ENCODE measurements at regions not wholly inside any gene's neighbourhood (a gene's known extent, or its start where the extent isn't known, plus 50 kb on each side); places are given as distances from the start of the nearest gene placed in this dataset.

- FAIRE-seq (no peak), DNase-seq (ENCODE audit: insufficient read length, low spot score) (no peak)
- no peak for TF ChIP-seq POLR2AphosphoS5 (IDR thresholded peaks at IDR 0.05; ENCODE audit: low read depth, low read length)
- no peak for TF ChIP-seq SPI1 (IDR thresholded peaks at IDR 0.05; ENCODE audit: low read depth, low read length)
- no peak for TF ChIP-seq POLR2A (IDR thresholded peaks at IDR 0.05; ENCODE audit: low read depth, low read length)
- TF ChIP-seq TAF1 (IDR thresholded peaks at IDR 0.05; ENCODE audit: low read depth, low read length): no peak
- TF ChIP-seq PAX5 (IDR thresholded peaks at IDR 0.05; ENCODE audit: insufficient read depth, low read length, severe bottlenecking): no peak
- no peak for TF ChIP-seq POU2F2 (IDR thresholded peaks at IDR 0.05; ENCODE audit: low read depth, low read length)
Observed at GRCh38 chr5:73376618-73377170, 71.9 kb downstream of the FOXD1 start.

GRCh38 chr5:73375949-73376348 lies 72.6 kb downstream of the FOXD1 start:
- TF ChIP-seq TAF1 (IDR thresholded peaks at IDR 0.05; ENCODE audit: low read depth, low read length): no peak
- TF ChIP-seq SPI1 (IDR thresholded peaks at IDR 0.05; ENCODE audit: low read depth, low read length): no peak
- TF ChIP-seq POU2F2 (IDR thresholded peaks at IDR 0.05; ENCODE audit: low read depth, low read length): no peak
- no peak for TF ChIP-seq POLR2A (IDR thresholded peaks at IDR 0.05; ENCODE audit: low read depth, low read length)
- TF ChIP-seq PAX5 (IDR thresholded peaks at IDR 0.05; ENCODE audit: insufficient read depth, low read length, severe bottlenecking): no peak
- TF ChIP-seq POLR2AphosphoS5 (IDR thresholded peaks at IDR 0.05; ENCODE audit: low read depth, low read length): no peak
- DNase-seq (ENCODE audit: insufficient read length, low spot score) (no peak), FAIRE-seq (no peak)

GRCh38 chr5:73375191-73375545 lies 73.4 kb downstream of the FOXD1 start:
- TF ChIP-seq POU2F2 (IDR thresholded peaks at IDR 0.05; ENCODE audit: low read depth, low read length) (no peak), TAF1 (IDR thresholded peaks at IDR 0.05; ENCODE audit: low read depth, low read length) (no peak), SPI1 (IDR thresholded peaks at IDR 0.05; ENCODE audit: low read depth, low read length) (no peak), POLR2A (IDR thresholded peaks at IDR 0.05; ENCODE audit: low read depth, low read length) (no peak), PAX5 (IDR thresholded peaks at IDR 0.05; ENCODE audit: insufficient read depth, low read length, severe bottlenecking) (no peak), POLR2AphosphoS5 (IDR thresholded peaks at IDR 0.05; ENCODE audit: low read depth, low read length) (no peak)
- FAIRE-seq: no peak
- no peak for DNase-seq (ENCODE audit: insufficient read length, low spot score)

GRCh38 chr5:73374520-73375190 lies 73.9 kb downstream of the FOXD1 start:
- FAIRE-seq: no peak
- DNase-seq (ENCODE audit: insufficient read length, low spot score): no peak
- TF ChIP-seq POU2F2 (IDR thresholded peaks at IDR 0.05; ENCODE audit: low read depth, low read length) (no peak), POLR2A (IDR thresholded peaks at IDR 0.05; ENCODE audit: low read depth, low read length) (no peak), TAF1 (IDR thresholded peaks at IDR 0.05; ENCODE audit: low read depth, low read length) (no peak), SPI1 (IDR thresholded peaks at IDR 0.05; ENCODE audit: low read depth, low read length) (no peak), POLR2AphosphoS5 (IDR thresholded peaks at IDR 0.05; ENCODE audit: low read depth, low read length) (no peak), PAX5 (IDR thresholded peaks at IDR 0.05; ENCODE audit: insufficient read depth, low read length, severe bottlenecking) (no peak)

GRCh38 chr5:73373814-73374510 lies 74.6 kb downstream of the FOXD1 start:
- TF ChIP-seq POLR2AphosphoS5 (IDR thresholded peaks at IDR 0.05; ENCODE audit: low read depth, low read length) (no peak), TAF1 (IDR thresholded peaks at IDR 0.05; ENCODE audit: low read depth, low read length) (no peak), POLR2A (IDR thresholded peaks at IDR 0.05; ENCODE audit: low read depth, low read length) (no peak), SPI1 (IDR thresholded peaks at IDR 0.05; ENCODE audit: low read depth, low read length) (no peak), POU2F2 (IDR thresholded peaks at IDR 0.05; ENCODE audit: low read depth, low read length) (no peak), PAX5 (IDR thresholded peaks at IDR 0.05; ENCODE audit: insufficient read depth, low read length, severe bottlenecking) (no peak)
- no peak for FAIRE-seq
- no peak for DNase-seq (ENCODE audit: insufficient read length, low spot score)

GRCh38 chr5:73370640-73371583 lies 77.7 kb downstream of the FOXD1 start:
- TF ChIP-seq POLR2A (IDR thresholded peaks at IDR 0.05; ENCODE audit: low read depth, low read length) (no peak), POU2F2 (IDR thresholded peaks at IDR 0.05; ENCODE audit: low read depth, low read length) (no peak), POLR2AphosphoS5 (IDR thresholded peaks at IDR 0.05; ENCODE audit: low read depth, low read length) (no peak), TAF1 (IDR thresholded peaks at IDR 0.05; ENCODE audit: low read depth, low read length) (no peak), PAX5 (IDR thresholded peaks at IDR 0.05; ENCODE audit: insufficient read depth, low read length, severe bottlenecking) (no peak), SPI1 (IDR thresholded peaks at IDR 0.05; ENCODE audit: low read depth, low read length) (no peak)
- no peak for FAIRE-seq
- DNase-seq (ENCODE audit: insufficient read length, low spot score): no peak

GRCh38 chr5:73370095-73370494 lies 78.5 kb downstream of the FOXD1 start:
- TF ChIP-seq PAX5 (IDR thresholded peaks at IDR 0.05; ENCODE audit: insufficient read depth, low read length, severe bottlenecking) (no peak), TAF1 (IDR thresholded peaks at IDR 0.05; ENCODE audit: low read depth, low read length) (no peak), POLR2AphosphoS5 (IDR thresholded peaks at IDR 0.05; ENCODE audit: low read depth, low read length) (no peak), SPI1 (IDR thresholded peaks at IDR 0.05; ENCODE audit: low read depth, low read length) (no peak), POU2F2 (IDR thresholded peaks at IDR 0.05; ENCODE audit: low read depth, low read length) (no peak), POLR2A (IDR thresholded peaks at IDR 0.05; ENCODE audit: low read depth, low read length) (no peak)
- no peak for DNase-seq (ENCODE audit: insufficient read length, low spot score)
- FAIRE-seq: no peak

GRCh38 chr5:73369278-73369677 lies 79.3 kb downstream of the FOXD1 start:
- TF ChIP-seq POLR2AphosphoS5 (IDR thresholded peaks at IDR 0.05; ENCODE audit: low read depth, low read length) (no peak), SPI1 (IDR thresholded peaks at IDR 0.05; ENCODE audit: low read depth, low read length) (no peak)
- no peak for FAIRE-seq
- no peak for DNase-seq (ENCODE audit: insufficient read length, low spot score)

- TF ChIP-seq PAX5 (IDR thresholded peaks at IDR 0.05; ENCODE audit: insufficient read depth, low read length, severe bottlenecking) (no peak), TAF1 (IDR thresholded peaks at IDR 0.05; ENCODE audit: low read depth, low read length) (no peak), POU2F2 (IDR thresholded peaks at IDR 0.05; ENCODE audit: low read depth, low read length) (no peak), POLR2AphosphoS5 (IDR thresholded peaks at IDR 0.05; ENCODE audit: low read depth, low read length) (no peak), SPI1 (IDR thresholded peaks at IDR 0.05; ENCODE audit: low read depth, low read length) (no peak), POLR2A (IDR thresholded peaks at IDR 0.05; ENCODE audit: low read depth, low read length) (no peak)
- FAIRE-seq (no peak), DNase-seq (ENCODE audit: insufficient read length, low spot score) (no peak)
Observed at GRCh38 chr5:73367650-73368049, 80.9 kb downstream of the FOXD1 start.

Measured in GM12891 (cell line).